ENCODE measurements at regions not wholly inside any gene's neighbourhood (a gene's known extent, or its start where the extent isn't known, plus 50 kb on each side); places are given as distances from the start of the nearest gene placed in this dataset.

- CTCF ChIA-PET, result no interaction called here
- dilution Hi-C loops (cut with MboI; ENCODE audit: extremely low pct_ligation_motif_present, low sequenced_read_pairs), result no loop called here
These were observed 320.6 kb downstream of the ARRDC4 start for GRCh38 chr15:98281130-98281529.

DNA sequence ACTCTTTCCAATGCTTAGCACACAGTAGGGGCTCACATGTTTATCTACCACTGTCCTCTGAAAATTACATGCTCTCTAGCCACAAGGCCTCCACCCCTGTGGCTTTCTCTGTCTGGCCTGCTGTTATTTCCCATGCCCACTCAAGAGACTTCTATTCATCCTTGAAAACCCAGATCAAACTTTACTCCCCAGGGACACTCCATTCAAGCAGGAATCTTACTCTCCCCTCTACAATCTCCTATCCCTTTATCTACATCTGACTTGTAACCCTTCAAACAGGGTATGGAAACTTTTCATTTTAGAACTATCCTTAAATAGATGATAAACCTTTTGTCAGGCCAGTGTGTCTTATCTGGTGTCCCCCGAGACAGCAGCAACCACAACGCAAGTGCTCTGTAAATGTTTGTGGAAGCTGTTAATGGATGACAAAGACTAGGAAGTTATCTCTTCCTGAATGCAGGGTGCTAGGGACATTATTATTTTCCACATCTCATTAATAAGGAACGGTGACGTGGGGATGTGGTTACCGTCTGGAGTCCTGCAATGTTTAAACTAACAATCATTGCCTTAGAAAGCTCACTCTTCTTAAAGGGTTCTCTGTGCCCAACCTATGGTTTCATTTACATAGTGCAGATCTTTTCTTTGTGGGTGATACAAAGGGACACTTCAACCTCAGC, 322.3 kb downstream of the ARRDC4 start:
- H3K9me3 ChIP-seq (replicated peaks; ENCODE audit: control insufficient read depth, insufficient read depth, low read length), result no peaks in the 10 kb centered on the region
- POLR2A ChIA-PET, result no interaction called here
- no peaks in the 10 kb centered on the region for H4K20me1 ChIP-seq (replicated peaks; ENCODE audit: control insufficient read depth, extremely low read depth, insufficient read depth, low read length)
- CTCF ChIA-PET, result no interaction called here
- H3K4me2 ChIP-seq (ENCODE audit: insufficient read depth, low read length), result no peak overlapping the region
- FAIRE-seq, result no peak
- H3K9ac ChIP-seq (replicated peaks; ENCODE audit: extremely low read depth, insufficient read depth, low read length), result no peak overlapping the region
- no peaks in the 10 kb centered on the region for H3K9me1 ChIP-seq (replicated peaks; ENCODE audit: control insufficient read depth, extremely low read depth, insufficient read depth, low read length)
- no peak overlapping the region for H3K27ac ChIP-seq (ENCODE audit: insufficient read depth, low read depth, low read length)
- no peaks in the 10 kb centered on the region for H3K36me3 ChIP-seq (ENCODE audit: control insufficient read depth in 2 of 2, extremely low read depth in 1 of 2, insufficient read depth in 2 of 2, low read length in 2 of 2)
- TF ChIP-seq CTCF (IDR thresholded peaks at IDR 0.05; ENCODE audit: extremely low read depth in 1 of 2, insufficient read depth in 1 of 2, low read depth in 1 of 2, low read length in 2 of 2) (no peak), JUN (IDR thresholded peaks at IDR 0.05; ENCODE audit: borderline replicate concordance, insufficient read depth, insufficient read length, low read depth) (no peak), GATA2 (IDR thresholded peaks at IDR 0.05; ENCODE audit: insufficient read depth, insufficient read length, low read depth, low read length) (no peak), POLR2A (IDR thresholded peaks at IDR 0.05; ENCODE audit: low read depth, low read length) (no peak), FOS (IDR thresholded peaks at IDR 0.05; ENCODE audit: borderline replicate concordance, insufficient read depth, low read length) (no peak), EZH2 (IDR thresholded peaks at IDR 0.05; ENCODE audit: borderline replicate concordance, low read depth, low read length, severe bottlenecking) (no peak), POLR2AphosphoS5 (IDR thresholded peaks at IDR 0.05; ENCODE audit: insufficient read depth, low read depth, low read length) (no peak), MYC (IDR thresholded peaks at IDR 0.05; ENCODE audit: low read depth, low read length) (no peak)
- TF ChIP-seq, protein P1, sequence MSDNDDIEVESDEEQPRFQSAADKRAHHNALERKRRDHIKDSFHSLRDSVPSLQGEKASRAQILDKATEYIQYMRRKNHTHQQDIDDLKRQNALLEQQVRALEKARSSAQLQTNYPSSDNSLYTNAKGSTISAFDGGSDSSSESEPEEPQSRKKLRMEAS (IDR thresholded peaks at IDR 0.05; ENCODE audit: insufficient read depth, insufficient read length), result no peak
- H2AFZ ChIP-seq (ENCODE audit: low read depth, low read length), result no peak overlapping the region
- no peaks in the 10 kb centered on the region for H3K79me2 ChIP-seq (ENCODE audit: control insufficient read depth, insufficient read depth, low read length)
- DNase-seq (ENCODE audit: low read depth, low spot score), result no peak
- no peaks in the 10 kb centered on the region for H3K4me1 ChIP-seq (ENCODE audit: control insufficient read depth, extremely low read depth, insufficient read depth, low read length)
- intact Hi-C loops (cut with micrococcal nuclease) (no loop called here), dilution Hi-C loops (cut with MboI; ENCODE audit: extremely low pct_ligation_motif_present, low sequenced_read_pairs) (no loop called here)
- no peak overlapping the region for H3K4me3 ChIP-seq (replicated peaks in 1 of 3; ENCODE audit: insufficient read depth in 1 of 3, low read depth in 1 of 3, low read length in 3 of 3)
- no peaks in the 10 kb centered on the region for H3K27me3 ChIP-seq (ENCODE audit: control insufficient read depth in 2 of 2, insufficient read depth in 2 of 2, low read length in 2 of 2)
- no TSS peak for BruUV-seq (replicated peaks)

More at GRCh38 chr15:98281130-98281529, 320.6 kb downstream of the ARRDC4 start:
- POLR2A ChIA-PET, result no interaction called here
- no TSS peak for BruUV-seq (replicated peaks)
- TF ChIP-seq, protein P1 (IDR thresholded peaks at IDR 0.05; ENCODE audit: insufficient read depth, insufficient read length), result no peak
- no peak for TF ChIP-seq POLR2AphosphoS5 (IDR thresholded peaks at IDR 0.05; ENCODE audit: insufficient read depth, low read depth, low read length)
- TF ChIP-seq POLR2A (IDR thresholded peaks at IDR 0.05; ENCODE audit: low read depth, low read length), result no peak
- TF ChIP-seq GATA2 (IDR thresholded peaks at IDR 0.05; ENCODE audit: insufficient read depth, insufficient read length, low read depth, low read length), result no peak
- Histone ChIP-seq H3K79me2 (ENCODE audit: control insufficient read depth, insufficient read depth, low read length) (no peaks in the 10 kb centered on the region), H3K9ac (replicated peaks; ENCODE audit: extremely low read depth, insufficient read depth, low read length) (no peak overlapping the region), H4K20me1 (replicated peaks; ENCODE audit: control insufficient read depth, extremely low read depth, insufficient read depth, low read length) (no peaks in the 10 kb centered on the region), H3K4me3 (replicated peaks in 1 of 3; ENCODE audit: insufficient read depth in 1 of 3, low read depth in 1 of 3, low read length in 3 of 3) (no peak overlapping the region), H3K4me2 (ENCODE audit: insufficient read depth, low read length) (no peak overlapping the region), H3K27ac (ENCODE audit: insufficient read depth, low read depth, low read length) (no peak overlapping the region), H3K27me3 (ENCODE audit: control insufficient read depth in 2 of 2, insufficient read depth in 2 of 2, low read length in 2 of 2) (no peaks in the 10 kb centered on the region), H3K9me3 (replicated peaks; ENCODE audit: control insufficient read depth, insufficient read depth, low read length) (peaks cover 5% of the 10 kb centered on the region), H3K9me1 (replicated peaks; ENCODE audit: control insufficient read depth, extremely low read depth, insufficient read depth, low read length) (no peaks in the 10 kb centered on the region), H3K4me1 (ENCODE audit: control insufficient read depth, extremely low read depth, insufficient read depth, low read length) (no peaks in the 10 kb centered on the region), H3K36me3 (ENCODE audit: control insufficient read depth in 2 of 2, extremely low read depth in 1 of 2, insufficient read depth in 2 of 2, low read length in 2 of 2) (no peaks in the 10 kb centered on the region), H2AFZ (ENCODE audit: low read depth, low read length) (no peak overlapping the region)
- FAIRE-seq (no peak), DNase-seq (ENCODE audit: low read depth, low spot score) (no peak)
- intact Hi-C loops (cut with micrococcal nuclease), result no loop called here
